HCT116 (cell line): ENCODE measurements at regions not wholly inside any gene's neighbourhood (a gene's known extent, or its start where the extent isn't known, plus 50 kb on each side); places are given as distances from the start of the nearest gene placed in this dataset.

ENCODE experiments used
- ATAC-seq: fragments of 200-7000 bp; cut with Tn5 transposase; 2 replicates; pipeline ENCODE4 v1.9.1; 2020; ENCODE audit warnings: mild to moderate bottlenecking, moderate library complexity
- BruUV-seq: library from RNA; stranded (reverse); fragments of 400-500 nt; replicated peaks from 2 replicates; lab custom pipeline; 2021; lab: Mats Ljungman, UMichigan
- CTCF ChIA-PET: fragments of 300-600 bp; sonication (Branson Sonifier 250); formaldehyde crosslinking; loops from one replicate; lab custom pipeline; 2021; ENCODE audit warnings: antibody characterized with exemption; lab: Charles Lee
- POLR2A ChIA-PET: fragments of 300-600, 350-600 bp; sonication (Branson Sonifier 250); formaldehyde crosslinking; loops from one replicate; lab custom pipeline; 2021; ENCODE audit warnings: antibody characterized with exemption; lab: Charles Lee
- RAD21 ChIA-PET, 2 experiments: fragments of 300-600 bp; sonication (Branson Sonifier 250); formaldehyde crosslinking; loops; one replicate each; lab custom pipeline; 2023; ENCODE audit warnings: low total read pairs in 2 of 2; ENCODE audit not compliant: uncharacterized antibody in 2 of 2, unreplicated experiment in 2 of 2, low non-redundant PET in 1 of 2; lab: Charles Lee
- DNase-seq: peaks from one replicate; pipeline ENCODE4 v3.0.0-alpha.2; 2010; ENCODE audit warnings: low read depth, low spot score
- H2AFZ ChIP-seq: fragments of 200-600 bp; shearing (Covaris generic), sonication (generic); 2 replicates; pipeline ENCODE4 v1.6.1; 2017; ENCODE audit warnings: low read depth, mixed run types, mixed read lengths, antibody characterized with exemption, low read length; ENCODE audit not compliant: poor library complexity, severe bottlenecking
- H3K27ac ChIP-seq: 2 replicates; pipeline ENCODE4 v1.5.1; 2012; ENCODE audit warnings: low read depth, low read length
- H3K27me3 ChIP-seq: fragments of 200-600 bp; sonication (generic); 2 replicates; pipeline ENCODE4 v1.6.1; 2016; ENCODE audit warnings: mixed run types, low read length, mixed read lengths; ENCODE audit not compliant: insufficient read depth
- H3K36me3 ChIP-seq, 2 experiments: fragments of 200-500 bp in 1 of 2; fragments of 200-600 bp in 1 of 2; sonication (Bioruptor generic) in 1 of 2; sonication (generic) in 1 of 2; 2 replicates each; pipeline versions ENCODE4 v1.5.1 to v1.6.1; 2014 to 2016; ENCODE audit warnings: low read length in 2 of 2, inconsistent platforms in 1 of 2, mixed read lengths in 1 of 2, mixed run types in 1 of 2; ENCODE audit not compliant: insufficient read depth in 2 of 2, control insufficient read depth in 1 of 2
- H3K4me1 ChIP-seq, 2 experiments: fragments of 200-600 bp in 1 of 2; sonication (generic) in 1 of 2; 2 replicates each; pipeline versions ENCODE4 v1.5.1 to v1.6.1; 2012 to 2017; ENCODE audit warnings: low read length in 2 of 2, inconsistent platforms in 1 of 2, mild to moderate bottlenecking in 1 of 2, mixed read lengths in 1 of 2, mixed run types in 1 of 2, moderate library complexity in 1 of 2; ENCODE audit not compliant: insufficient read depth in 2 of 2, control insufficient read depth in 1 of 2
- H3K4me2 ChIP-seq: fragments of 200-600 bp; sonication (generic); 2 replicates; pipeline ENCODE4 v1.6.1; 2017; ENCODE audit warnings: mixed run types, low read length, mixed read lengths
- H3K4me3 ChIP-seq, 2 experiments: fragments of 200-600 bp in 1 of 2; sonication (generic) in 1 of 2; replicated peaks in 1 of 2; 2 replicates each; pipeline ENCODE4 v1.5.1; 2011 to 2016; ENCODE audit warnings: low read length in 2 of 2, control low read depth in 1 of 2, low read depth in 1 of 2, mild to moderate bottlenecking in 1 of 2, mixed read lengths in 1 of 2, mixed run types in 1 of 2
- H3K79me2 ChIP-seq: fragments of 200-600 bp; sonication (generic); 2 replicates; pipeline ENCODE4 v1.6.1; 2017; ENCODE audit warnings: mild to moderate bottlenecking, mixed run types, low read length, moderate library complexity, mixed read lengths; ENCODE audit not compliant: insufficient read depth
- H3K9ac ChIP-seq: fragments of 200-600 bp; sonication (generic); 2 replicates; pipeline ENCODE4 v1.6.1; 2016; ENCODE audit warnings: low read length, mixed read lengths
- H3K9me2 ChIP-seq: fragments of 200-600 bp; sonication (generic), shearing (Covaris generic); 2 replicates; pipeline ENCODE4 v1.6.1; 2017; ENCODE audit warnings: mixed run types, mild to moderate bottlenecking, moderate library complexity; ENCODE audit not compliant: insufficient read depth
- H3K9me3 ChIP-seq, 2 experiments: fragments of 200-500 bp in 1 of 2; fragments of 200-600 bp in 1 of 2; sonication (Bioruptor generic) in 1 of 2; sonication (generic) in 1 of 2; 2 replicates each; pipeline ENCODE4 v1.6.1; 2014 to 2017; ENCODE audit warnings: low read length in 2 of 2, mixed read lengths in 2 of 2, inconsistent platforms in 1 of 2, low read depth in 1 of 2, mild to moderate bottlenecking in 1 of 2, mixed run types in 1 of 2, moderate library complexity in 1 of 2; ENCODE audit not compliant: control insufficient read depth in 1 of 2, insufficient read depth in 1 of 2
- H4K20me1 ChIP-seq: fragments of 200-600 bp; sonication (generic), shearing (Covaris generic); 2 replicates; pipeline ENCODE4 v1.6.1; 2017; ENCODE audit warnings: mixed run types, mild to moderate bottlenecking, moderate library complexity; ENCODE audit not compliant: insufficient read depth
- ATF3 ChIP-seq: IDR thresholded peaks from 2 replicates; pipeline ENCODE4 v1.6.1; 2012
- CEBPB ChIP-seq: IDR thresholded peaks from 2 replicates; pipeline ENCODE4 v1.6.1; 2012; ENCODE audit warnings: low read depth
- JUND ChIP-seq: IDR thresholded peaks from 2 replicates; pipeline ENCODE4 v1.6.1; 2012
- MAX ChIP-seq: IDR thresholded peaks from 2 replicates; pipeline ENCODE4 v1.6.1; 2012
- POLR2A ChIP-seq: IDR thresholded peaks from 2 replicates; pipeline ENCODE4 v1.7.0; 2011; ENCODE audit warnings: borderline replicate concordance; ENCODE audit not compliant: insufficient read depth, insufficient read length; ENCODE audit errors: extremely low read depth
- RAD21 ChIP-seq: IDR thresholded peaks from 2 replicates; pipeline ENCODE4 v1.6.1; 2012; ENCODE audit warnings: low read depth, mild to moderate bottlenecking
- REST ChIP-seq: IDR thresholded peaks from 2 replicates; pipeline ENCODE4 v1.6.1; 2012; ENCODE audit warnings: low read depth
- ZBTB33 ChIP-seq: IDR thresholded peaks from 2 replicates; pipeline ENCODE4 v1.6.1; 2011; ENCODE audit warnings: mild to moderate bottlenecking, low read length, moderate library complexity; ENCODE audit not compliant: insufficient replicate concordance; ENCODE audit errors: extremely low read depth
- intact Hi-C: fragments of 100-400 bp; cut with micrococcal nuclease; formaldehyde crosslinking; loops from 2 replicates; pipeline ENCODE4 v1.10.0; 2022

- H3K9me3 ChIP-seq: no peaks in the 10 kb centered on the region
- ChIA-PET CTCF (no interaction called here), RAD21 (no interaction called here), POLR2A (no interaction called here)
- H3K4me2 ChIP-seq: no peak overlapping the region
- H4K20me1 ChIP-seq: no peaks in the 10 kb centered on the region
- BruUV-seq: no TSS peak
- no peaks in the 10 kb centered on the region for H3K9me2 ChIP-seq
- H3K27ac ChIP-seq: no peak overlapping the region
- H3K79me2 ChIP-seq: no peaks in the 10 kb centered on the region
- no peak overlapping the region for H3K4me3 ChIP-seq
- intact Hi-C loops: no loop called here
- DNase-seq: no peak
- TF ChIP-seq CEBPB (no peak), ATF3 (no peak), MAX (no peak), POLR2A (no peak), ZBTB33 (no peak), JUND (no peak), RAD21 (no peak)
- TF ChIP-seq, all 23 proteins: peak for 0
- Histone ChIP-seq H3K36me3 (no peaks in the 10 kb centered on the region), H2AFZ (no peak overlapping the region), H3K27me3 (no peaks in the 10 kb centered on the region), H3K4me1 (no peaks in the 10 kb centered on the region), H3K9ac (no peak overlapping the region)
- no peak for ATAC-seq
Observed at GRCh38 chr12:92027701-92028440, 117.8 kb downstream of the BTG1 start.

GRCh38 chr12:92027243-92027642, 118.4 kb downstream of the BTG1 start:
- RAD21 ChIA-PET: no interaction called here
- Histone ChIP-seq H3K9ac (no peak overlapping the region), H2AFZ (no peak overlapping the region), H4K20me1 (no peaks in the 10 kb centered on the region), H3K4me1 (no peaks in the 10 kb centered on the region), H3K9me2 (no peaks in the 10 kb centered on the region), H3K4me3 (no peak overlapping the region), H3K9me3 (no peaks in the 10 kb centered on the region), H3K27ac (no peak overlapping the region), H3K4me2 (no peak overlapping the region), H3K36me3 (no peaks in the 10 kb centered on the region), H3K27me3 (no peaks in the 10 kb centered on the region), H3K79me2 (no peaks in the 10 kb centered on the region)
- intact Hi-C loops: no loop called here
- CTCF ChIA-PET: no interaction called here
- POLR2A ChIA-PET: interaction anchor here (1.0 kb wide), 1 partner anchor 119 kb away, joined by 3 read pairs; the partner anchor contains the start of gene BTG1
- BruUV-seq: no TSS peak
- DNase-seq (no peak), ATAC-seq (no peak)
- no peak for TF ChIP-seq REST
